NCI-H1930 (cell line): ENCODE measurements at regions not wholly inside any gene's neighbourhood (a gene's known extent, or its start where the extent isn't known, plus 50 kb on each side); places are given as distances from the start of the nearest gene placed in this dataset.

Experiments
- DNase-seq, 2 experiments: peaks; one replicate each; lab custom pipeline; 2025; lab: John Stamatoyannopoulos, UW

- no peak for DNase-seq
These were observed 201.0 kb downstream of the GLI2 start for GRCh38 chr2:120936476-120937334.

DNA sequence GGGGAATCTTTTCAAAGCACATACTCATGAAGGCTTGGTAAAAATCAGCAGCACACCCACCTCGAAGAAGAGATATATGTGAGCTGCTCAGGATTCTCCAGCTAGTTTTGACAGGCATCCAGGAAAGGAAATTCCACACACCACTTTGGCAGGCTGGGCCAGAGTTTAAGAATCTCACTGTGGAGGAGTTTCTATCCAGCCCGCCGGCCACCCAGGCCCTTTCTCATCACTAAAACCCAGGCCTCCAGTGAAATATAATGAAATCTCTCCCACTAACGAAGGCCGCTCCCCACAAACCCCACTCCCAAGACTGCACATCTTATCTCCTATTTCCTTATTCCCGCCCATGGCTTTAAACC, 202.0 kb downstream of the GLI2 start:
- no peak for DNase-seq

DNA sequence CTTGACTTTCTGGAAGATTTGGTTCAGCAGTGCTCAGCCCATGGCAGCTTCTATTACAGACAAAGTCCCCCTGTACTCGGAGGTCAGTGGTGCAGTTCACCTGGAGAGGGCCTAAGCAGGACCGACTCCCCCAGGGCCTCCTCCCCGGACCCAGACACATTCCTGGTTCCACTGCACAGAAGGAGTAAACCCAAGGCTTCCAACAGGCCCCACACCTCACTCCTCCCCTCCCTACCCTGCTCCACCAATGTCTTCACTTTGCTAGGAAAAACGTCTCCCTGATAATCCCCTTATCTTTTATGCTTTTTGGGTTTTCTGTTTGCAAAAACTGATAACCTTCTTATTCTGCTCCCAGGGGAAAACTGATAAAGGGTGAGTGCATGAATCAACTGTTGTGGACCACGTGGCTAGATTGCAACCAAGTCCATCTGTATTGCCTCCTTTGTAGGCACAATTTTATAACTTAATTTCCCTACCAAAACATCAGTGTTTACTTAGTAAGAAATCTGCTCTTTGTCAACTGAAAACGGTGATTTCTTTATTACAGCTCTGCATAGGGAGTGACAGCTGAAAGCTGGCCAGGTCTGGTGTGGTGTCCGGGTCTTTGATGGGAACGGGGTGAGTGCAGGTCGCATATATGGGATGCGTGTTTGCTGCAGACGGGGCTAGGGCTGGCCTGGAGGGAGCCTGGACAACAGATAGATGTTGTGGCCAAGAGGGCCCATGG, 202.5 kb downstream of the GLI2 start:
- no peak for DNase-seq

DNA sequence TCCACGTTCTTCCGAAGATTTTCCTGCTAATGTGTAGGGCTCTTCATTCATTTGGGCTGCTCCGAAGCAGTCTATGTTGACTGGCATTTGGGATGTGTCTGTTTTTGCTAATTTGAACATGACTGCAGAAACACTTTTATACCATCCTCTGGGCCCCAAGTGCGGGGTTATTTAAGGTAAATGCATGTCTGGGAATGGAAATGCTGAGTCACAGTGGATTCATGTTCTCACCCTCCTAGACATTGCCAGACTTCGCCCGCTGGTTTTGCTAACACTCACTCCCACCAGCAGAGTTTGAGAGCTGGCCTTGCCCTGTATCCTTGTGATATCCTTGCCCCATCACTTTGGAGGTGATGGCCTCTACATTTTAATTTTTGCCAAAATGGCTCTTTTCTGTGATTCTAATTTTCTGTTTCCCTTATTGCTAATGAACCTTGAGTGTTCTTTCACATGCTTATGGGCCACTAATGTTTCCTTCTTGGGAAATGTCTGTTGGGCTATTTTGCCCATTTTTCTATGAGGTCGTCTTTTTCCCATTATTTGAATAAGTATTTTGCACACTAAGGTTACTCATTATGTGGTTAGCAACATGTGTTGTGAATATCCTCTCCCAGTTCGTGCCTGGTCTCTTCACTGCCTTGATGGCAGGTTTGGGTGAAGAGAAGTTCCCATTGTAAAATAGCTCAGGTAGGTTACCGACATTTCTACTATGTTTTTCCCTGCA, 204.1 kb downstream of the GLI2 start:
- no peak for DNase-seq

DNA sequence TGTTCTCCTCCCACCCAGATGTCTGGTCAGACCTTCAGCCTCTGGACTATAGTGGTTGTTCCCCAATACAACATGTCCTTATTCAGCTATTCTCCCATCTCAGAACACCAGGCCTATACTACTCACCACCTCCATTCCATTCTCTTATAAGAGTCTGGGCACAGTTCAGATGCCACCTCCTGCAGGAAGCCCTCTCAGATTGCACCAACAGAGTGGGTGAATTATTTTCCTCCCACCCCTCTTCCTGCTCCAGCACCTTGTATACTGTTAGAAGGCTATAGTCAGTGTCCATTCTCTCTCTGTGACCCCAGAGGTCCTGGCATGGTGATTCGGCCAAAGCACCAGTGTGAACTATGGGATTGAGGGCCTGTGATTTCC, 204.6 kb downstream of the GLI2 start:
- no peak for DNase-seq

DNA sequence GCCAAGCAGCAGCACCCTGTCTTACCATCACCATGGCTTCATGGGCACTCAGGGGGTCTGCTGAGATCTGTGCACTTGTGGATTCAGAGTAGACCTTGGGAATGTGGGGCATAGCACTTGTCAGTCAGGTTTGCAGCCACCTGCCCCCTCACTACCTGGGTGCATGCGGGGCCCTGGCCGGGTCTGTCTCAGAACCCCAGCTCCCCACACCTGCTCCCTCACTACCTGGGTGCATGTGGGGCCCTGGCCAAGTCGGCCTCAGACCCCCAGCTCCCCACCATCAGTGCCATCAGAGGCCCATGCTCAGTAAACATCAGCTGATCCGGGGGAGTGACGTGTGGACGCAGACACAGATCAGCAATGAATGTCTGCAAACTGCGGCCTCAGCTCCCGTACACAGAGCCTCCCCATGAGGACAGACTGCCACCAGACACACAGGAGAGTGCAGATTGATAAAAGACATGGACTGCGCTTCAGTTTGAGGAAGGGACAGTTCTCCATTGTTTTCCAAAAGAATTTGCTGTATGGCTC, 205.1 kb downstream of the GLI2 start:
- DNase-seq = no peak

GRCh38 chr2:120941571-120942120, 206.0 kb downstream of the GLI2 start:
- no peak for DNase-seq

GRCh38 chr2:120942658-120943057, 207.0 kb downstream of the GLI2 start:
- DNase-seq = no peak

DNA sequence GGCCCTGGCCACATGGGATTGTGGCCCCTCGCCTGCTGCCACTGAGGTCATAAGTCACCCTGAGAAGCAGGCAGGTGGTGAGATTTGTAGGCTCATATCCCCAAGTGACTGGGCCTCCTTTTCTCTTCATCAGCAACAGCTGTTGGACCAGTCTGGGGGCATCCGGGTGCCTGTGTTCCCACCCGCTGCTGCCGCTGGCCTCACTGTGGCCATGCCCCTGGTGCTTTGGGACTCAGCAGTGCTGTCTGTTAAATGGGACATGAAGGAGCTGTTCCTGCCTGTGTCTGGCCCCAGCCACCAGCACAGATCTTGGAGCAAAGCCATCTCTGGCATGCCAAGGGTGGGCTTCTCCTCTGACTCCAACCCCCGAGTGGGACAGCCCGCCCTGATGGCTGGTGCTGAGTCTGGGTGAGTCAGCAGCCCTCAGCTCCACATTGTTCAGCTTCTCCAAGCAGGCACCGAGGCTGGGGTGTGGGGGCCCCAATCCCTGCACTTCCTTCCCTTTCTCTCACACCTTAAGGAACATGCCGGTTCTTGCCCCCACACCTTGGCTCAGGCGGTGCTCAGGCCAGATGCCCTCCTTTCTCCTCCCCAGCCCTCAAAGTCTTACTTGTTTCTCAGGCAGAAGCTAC, 207.9 kb downstream of the GLI2 start:
- DNase-seq = no peak

- no peak for DNase-seq
These were observed 208.9 kb downstream of the GLI2 start for GRCh38 chr2:120944575-120944974.

DNA sequence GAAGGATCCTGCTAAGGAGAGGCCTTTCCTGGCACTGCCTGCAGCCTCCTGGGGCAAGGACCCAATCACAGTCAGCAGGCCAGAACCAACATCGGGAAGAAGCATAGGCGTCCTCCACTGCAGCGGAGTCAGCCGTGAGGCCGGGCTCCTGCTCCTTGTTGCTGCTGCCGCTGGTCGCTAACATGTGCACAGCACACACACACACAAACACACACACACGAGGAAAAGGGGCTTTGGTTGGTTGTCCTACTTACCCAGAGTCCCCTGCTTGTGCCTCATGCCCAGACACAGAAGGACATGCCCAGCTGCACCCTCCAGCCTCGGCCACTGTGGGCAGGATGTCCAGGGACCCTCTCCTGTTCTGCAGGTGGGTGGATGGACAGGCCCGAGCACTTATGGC, 209.4 kb downstream of the GLI2 start:
- DNase-seq = no peak

- no peak for DNase-seq
These were observed 210.3 kb downstream of the GLI2 start for GRCh38 chr2:120945832-120946499.

DNA sequence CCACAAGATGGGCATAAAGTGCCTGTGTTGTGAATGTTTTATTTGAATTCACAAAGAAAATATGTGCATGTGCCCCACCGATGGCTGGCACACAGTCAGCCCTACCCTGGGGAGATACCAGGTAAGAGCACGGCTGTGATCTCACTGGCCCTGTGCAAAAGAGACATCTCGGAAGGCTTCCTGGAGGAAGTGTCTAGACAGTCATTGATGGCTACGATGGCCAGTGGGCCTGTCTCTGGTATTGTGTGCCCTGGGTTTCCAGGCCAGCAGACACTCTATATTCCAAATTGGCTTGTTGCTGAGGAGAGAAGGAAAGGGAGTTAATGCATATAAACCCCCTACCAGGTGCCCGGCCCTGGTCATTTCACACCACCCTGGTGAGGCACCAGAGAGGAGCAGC, 211.7 kb downstream of the GLI2 start:
- DNase-seq = no peak

- no peak for DNase-seq
These were observed 212.5 kb downstream of the GLI2 start for GRCh38 chr2:120947982-120948661.

- no peak for DNase-seq
These were observed 213.0 kb downstream of the GLI2 start for GRCh38 chr2:120948662-120949011.

GRCh38 chr2:120949027-120949956, 213.6 kb downstream of the GLI2 start:
- DNase-seq = no peak

DNA sequence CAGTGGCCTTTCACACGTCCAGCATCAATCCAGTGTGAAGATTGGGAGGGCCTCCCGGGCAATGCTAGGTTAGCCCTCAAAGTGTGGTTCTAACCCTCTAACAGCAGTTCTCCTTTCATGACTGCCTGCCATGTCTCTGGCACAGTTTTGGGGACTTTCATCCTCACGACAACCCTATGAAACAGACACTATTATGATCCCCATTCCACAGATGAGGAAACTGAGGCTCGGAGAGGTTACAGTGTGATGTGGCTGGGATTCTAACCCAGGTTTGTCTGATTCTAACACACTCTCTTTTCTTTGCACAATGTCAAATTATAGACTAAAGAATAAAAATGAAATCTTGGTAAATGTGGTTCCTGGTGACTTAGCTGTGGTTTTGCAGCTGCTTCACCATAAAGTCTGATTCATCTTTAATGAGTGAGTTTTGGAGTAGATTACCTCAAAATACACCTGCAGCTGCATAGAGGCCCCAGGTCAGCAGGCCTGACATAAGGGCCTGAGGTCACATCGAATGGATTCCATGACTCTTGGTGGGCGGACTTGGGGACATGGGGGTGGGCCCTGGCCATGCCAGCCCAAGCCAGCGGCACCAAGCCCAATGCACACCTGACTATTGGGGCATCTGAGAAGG, 214.4 kb downstream of the GLI2 start:
- DNase-seq = no peak

DNA sequence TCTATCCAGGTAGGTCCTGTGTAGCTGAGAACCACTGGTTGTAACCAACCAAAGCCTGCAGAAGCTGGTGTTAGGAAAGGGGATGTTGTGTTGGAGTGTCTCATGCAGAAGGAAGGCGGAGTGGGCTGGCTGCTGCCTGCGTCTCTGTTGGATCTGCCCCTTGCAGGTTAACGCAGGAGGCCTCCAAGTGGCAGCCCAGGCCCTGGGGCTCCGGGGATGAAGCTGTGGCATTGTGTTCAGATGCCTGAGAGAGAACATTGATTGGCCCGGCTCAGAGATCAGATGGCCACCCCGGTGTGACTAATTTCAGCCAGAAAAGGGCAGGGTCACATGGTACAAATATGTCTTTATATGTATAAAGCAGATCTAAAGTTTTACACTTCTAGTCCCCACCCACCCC, 216.0 kb downstream of the GLI2 start:
- no peak for DNase-seq

GRCh38 chr2:120952318-120952717, 216.7 kb downstream of the GLI2 start:
- no peak for DNase-seq
